ENCODE measurements at regions not wholly inside any gene's neighbourhood (a gene's known extent, or its start where the extent isn't known, plus 50 kb on each side); places are given as distances from the start of the nearest gene placed in this dataset.

DNA sequence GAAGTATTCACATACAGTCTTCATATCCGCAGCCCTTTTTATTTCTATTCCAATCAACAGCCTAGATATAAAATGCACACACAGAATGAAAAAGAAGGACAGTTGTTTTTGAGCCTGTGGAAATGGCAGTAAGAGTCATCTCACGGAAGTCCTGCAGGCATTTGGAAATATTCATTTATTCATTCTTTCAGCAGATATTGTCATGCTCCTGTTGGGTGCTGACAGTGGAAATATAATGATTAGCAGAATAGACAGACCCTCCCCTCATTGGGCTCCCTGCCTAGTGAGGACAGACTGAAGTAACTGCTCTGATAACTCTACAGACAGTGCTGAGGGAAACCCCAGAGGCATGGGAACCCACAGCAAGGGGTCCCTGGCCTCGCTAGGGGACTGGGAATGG, 392.3 kb downstream of the FOXO1 start:
- in situ Hi-C loops (cut with MboI) (no loop called here), intact Hi-C loops (cut with micrococcal nuclease; ENCODE audit: unreplicated experiment) (no loop called here)
- no peak for TF ChIP-seq MEF2A (IDR thresholded peaks at IDR 0.05; ENCODE audit: insufficient read depth, low read depth, low read length)
- no peak for TF ChIP-seq NR2C2 (IDR thresholded peaks at IDR 0.05; ENCODE audit: borderline replicate concordance, control insufficient read depth, insufficient read length, low read depth)
- TF ChIP-seq, protein P1, sequence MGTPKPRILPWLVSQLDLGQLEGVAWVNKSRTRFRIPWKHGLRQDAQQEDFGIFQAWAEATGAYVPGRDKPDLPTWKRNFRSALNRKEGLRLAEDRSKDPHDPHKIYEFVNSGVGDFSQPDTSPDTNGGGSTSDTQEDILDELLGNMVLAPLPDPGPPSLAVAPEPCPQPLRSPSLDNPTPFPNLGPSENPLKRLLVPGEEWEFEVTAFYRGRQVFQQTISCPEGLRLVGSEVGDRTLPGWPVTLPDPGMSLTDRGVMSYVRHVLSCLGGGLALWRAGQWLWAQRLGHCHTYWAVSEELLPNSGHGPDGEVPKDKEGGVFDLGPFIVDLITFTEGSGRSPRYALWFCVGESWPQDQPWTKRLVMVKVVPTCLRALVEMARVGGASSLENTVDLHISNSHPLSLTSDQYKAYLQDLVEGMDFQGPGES (IDR thresholded peaks at IDR 0.05) = no peak
- no peak for TF ChIP-seq MEF2B (IDR thresholded peaks at IDR 0.05; ENCODE audit: partially characterized antibody, poor library complexity, severe bottlenecking)
- TF ChIP-seq TCF3 (IDR thresholded peaks at IDR 0.05; ENCODE audit: borderline replicate concordance, insufficient read depth, low read depth, low read length) = no peak
- no peak for TF ChIP-seq TAF1 (IDR thresholded peaks at IDR 0.05; ENCODE audit: borderline replicate concordance, low read depth, low read length)
- TF ChIP-seq, protein P2, sequence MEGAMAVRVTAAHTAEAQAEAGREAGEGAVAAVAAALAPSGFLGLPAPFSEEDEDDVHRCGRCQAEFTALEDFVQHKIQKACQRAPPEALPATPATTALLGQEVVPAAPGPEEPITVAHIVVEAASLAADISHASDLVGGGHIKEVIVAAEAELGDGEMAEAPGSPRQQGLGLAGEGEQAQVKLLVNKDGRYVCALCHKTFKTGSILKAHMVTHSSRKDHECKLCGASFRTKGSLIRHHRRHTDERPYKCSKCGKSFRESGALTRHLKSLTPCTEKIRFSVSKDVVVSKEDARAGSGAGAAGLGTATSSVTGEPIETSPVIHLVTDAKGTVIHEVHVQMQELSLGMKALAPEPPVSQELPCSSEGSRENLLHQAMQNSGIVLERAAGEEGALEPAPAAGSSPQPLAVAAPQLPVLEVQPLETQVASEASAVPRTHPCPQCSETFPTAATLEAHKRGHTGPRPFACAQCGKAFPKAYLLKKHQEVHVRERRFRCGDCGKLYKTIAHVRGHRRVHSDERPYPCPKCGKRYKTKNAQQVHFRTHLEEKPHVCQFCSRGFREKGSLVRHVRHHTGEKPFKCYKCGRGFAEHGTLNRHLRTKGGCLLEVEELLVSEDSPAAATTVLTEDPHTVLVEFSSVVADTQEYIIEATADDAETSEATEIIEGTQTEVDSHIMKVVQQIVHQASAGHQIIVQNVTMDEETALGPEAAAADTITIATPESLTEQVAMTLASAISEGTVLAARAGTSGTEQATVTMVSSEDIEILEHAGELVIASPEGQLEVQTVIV (IDR thresholded peaks at IDR 0.05; ENCODE audit: borderline replicate concordance, partially characterized antibody) = no peak
- no peak for TF ChIP-seq REST (IDR thresholded peaks at IDR 0.05; ENCODE audit: low read depth, low read length)
- TF ChIP-seq EZH2 (IDR thresholded peaks at IDR 0.05; ENCODE audit: borderline replicate concordance, control insufficient read depth, low read depth, low read length) = no peak
- TF ChIP-seq ZNF217 (IDR thresholded peaks at IDR 0.05) = no peak
- Histone ChIP-seq H3K4me3 (no peak overlapping the region), H4K20me1 (ENCODE audit: control insufficient read depth, insufficient read depth) (no peaks in the 10 kb centered on the region), H3K79me2 (ENCODE audit: control insufficient read depth, insufficient read depth, low read length) (no peaks in the 10 kb centered on the region), H3K9ac (ENCODE audit: control insufficient read depth, insufficient read depth, low read length) (no peak overlapping the region), H2AFZ (ENCODE audit: control insufficient read depth, low read depth, low read length) (no peak overlapping the region), H3K27me3 (replicated peaks in 1 of 2; ENCODE audit: control insufficient read depth in 2 of 2, insufficient read depth in 2 of 2, low read length in 1 of 2) (peaks cover 0 to 3% of the 10 kb centered on the region in 2 experiments; a peak in 2 of 4 replicates), H3K4me2 (ENCODE audit: control insufficient read depth, insufficient read depth) (no peak overlapping the region), H3K27ac (ENCODE audit: control insufficient read depth, insufficient read depth) (no peak overlapping the region), H3K4me1 (ENCODE audit: control insufficient read depth, insufficient read depth, low read length) (peaks cover 5% of the 10 kb centered on the region; the same call in 1 of the 2 replicates), H3K9me3 (replicated peaks; ENCODE audit: control insufficient read depth, insufficient read depth, low read length) (no peaks in the 10 kb centered on the region), H3K36me3 (ENCODE audit: control insufficient read depth in 2 of 2, insufficient read depth in 2 of 2, low read length in 1 of 2) (no peaks in the 10 kb centered on the region)
- FAIRE-seq (no peak), DNase-seq (ENCODE audit: low read depth, low spot score) (no peak), ATAC-seq (no peak)
- POLR2A ChIA-PET = no interaction called here
- CTCF ChIA-PET = no interaction called here
- 64% methylated on average over 3 of the region's 3 CpGs for WGBS (ENCODE audit: insufficient coverage, insufficient replicate concordance, low lambda C conversion rate, missing lambda C conversion rate)
- RAD21 ChIA-PET (ENCODE audit: unreplicated experiment) = no interaction called here
- SMC1A ChIA-PET (ENCODE audit: uncharacterized antibody, unreplicated experiment) = no interaction called here
- no TSS peak for BruUV-seq (replicated peaks)
